ENCODE measurements at regions not wholly inside any gene's neighbourhood (a gene's known extent, or its start where the extent isn't known, plus 50 kb on each side); places are given as distances from the start of the nearest gene placed in this dataset.

DNA sequence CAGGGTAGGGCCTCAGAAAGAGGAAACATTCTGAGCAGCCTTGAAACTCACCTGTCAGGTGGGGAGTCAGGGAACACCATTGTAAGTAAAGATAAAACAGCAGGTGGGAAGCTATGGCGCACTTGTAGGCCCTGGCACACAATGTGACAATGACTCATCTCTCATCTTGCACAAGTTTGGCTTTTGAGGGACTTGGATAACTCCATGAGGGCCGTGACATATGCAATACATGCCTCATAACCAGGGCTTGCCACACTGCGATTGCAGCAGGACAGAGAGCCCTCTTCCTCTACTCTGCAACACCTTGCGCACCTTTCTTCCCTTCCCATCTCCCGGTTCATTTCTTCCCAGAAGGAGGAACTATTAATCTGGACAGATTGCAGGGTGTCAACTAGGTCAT lies 144.9 kb downstream of the CEP120 start:
- Histone ChIP-seq H3K4me2 (ENCODE audit: control insufficient read depth, insufficient read depth) (no peak overlapping the region), H3K27me3 (replicated peaks in 1 of 2; ENCODE audit: control insufficient read depth in 2 of 2, insufficient read depth in 2 of 2, low read length in 1 of 2) (no peaks in the 10 kb centered on the region; a peak in 1 of 4 replicates), H4K20me1 (ENCODE audit: control insufficient read depth, insufficient read depth) (no peaks in the 10 kb centered on the region; the same call in 1 of the 2 replicates), H3K36me3 (ENCODE audit: control insufficient read depth in 2 of 2, insufficient read depth in 2 of 2, low read length in 1 of 2) (no peaks in the 10 kb centered on the region), H3K4me1 (ENCODE audit: control insufficient read depth, insufficient read depth, low read length) (no peaks in the 10 kb centered on the region), H3K9me3 (replicated peaks; ENCODE audit: control insufficient read depth, insufficient read depth, low read length) (no peaks in the 10 kb centered on the region), H2AFZ (ENCODE audit: control insufficient read depth, low read depth, low read length) (no peak overlapping the region), H3K27ac (ENCODE audit: control insufficient read depth, insufficient read depth) (no peak overlapping the region), H3K4me3 (no peak overlapping the region), H3K9ac (ENCODE audit: control insufficient read depth, insufficient read depth, low read length) (no peak overlapping the region), H3K79me2 (ENCODE audit: control insufficient read depth, insufficient read depth, low read length) (no peaks in the 10 kb centered on the region)
- RAD21 ChIA-PET (ENCODE audit: unreplicated experiment), result no interaction called here
- TF ChIP-seq, protein P1, sequence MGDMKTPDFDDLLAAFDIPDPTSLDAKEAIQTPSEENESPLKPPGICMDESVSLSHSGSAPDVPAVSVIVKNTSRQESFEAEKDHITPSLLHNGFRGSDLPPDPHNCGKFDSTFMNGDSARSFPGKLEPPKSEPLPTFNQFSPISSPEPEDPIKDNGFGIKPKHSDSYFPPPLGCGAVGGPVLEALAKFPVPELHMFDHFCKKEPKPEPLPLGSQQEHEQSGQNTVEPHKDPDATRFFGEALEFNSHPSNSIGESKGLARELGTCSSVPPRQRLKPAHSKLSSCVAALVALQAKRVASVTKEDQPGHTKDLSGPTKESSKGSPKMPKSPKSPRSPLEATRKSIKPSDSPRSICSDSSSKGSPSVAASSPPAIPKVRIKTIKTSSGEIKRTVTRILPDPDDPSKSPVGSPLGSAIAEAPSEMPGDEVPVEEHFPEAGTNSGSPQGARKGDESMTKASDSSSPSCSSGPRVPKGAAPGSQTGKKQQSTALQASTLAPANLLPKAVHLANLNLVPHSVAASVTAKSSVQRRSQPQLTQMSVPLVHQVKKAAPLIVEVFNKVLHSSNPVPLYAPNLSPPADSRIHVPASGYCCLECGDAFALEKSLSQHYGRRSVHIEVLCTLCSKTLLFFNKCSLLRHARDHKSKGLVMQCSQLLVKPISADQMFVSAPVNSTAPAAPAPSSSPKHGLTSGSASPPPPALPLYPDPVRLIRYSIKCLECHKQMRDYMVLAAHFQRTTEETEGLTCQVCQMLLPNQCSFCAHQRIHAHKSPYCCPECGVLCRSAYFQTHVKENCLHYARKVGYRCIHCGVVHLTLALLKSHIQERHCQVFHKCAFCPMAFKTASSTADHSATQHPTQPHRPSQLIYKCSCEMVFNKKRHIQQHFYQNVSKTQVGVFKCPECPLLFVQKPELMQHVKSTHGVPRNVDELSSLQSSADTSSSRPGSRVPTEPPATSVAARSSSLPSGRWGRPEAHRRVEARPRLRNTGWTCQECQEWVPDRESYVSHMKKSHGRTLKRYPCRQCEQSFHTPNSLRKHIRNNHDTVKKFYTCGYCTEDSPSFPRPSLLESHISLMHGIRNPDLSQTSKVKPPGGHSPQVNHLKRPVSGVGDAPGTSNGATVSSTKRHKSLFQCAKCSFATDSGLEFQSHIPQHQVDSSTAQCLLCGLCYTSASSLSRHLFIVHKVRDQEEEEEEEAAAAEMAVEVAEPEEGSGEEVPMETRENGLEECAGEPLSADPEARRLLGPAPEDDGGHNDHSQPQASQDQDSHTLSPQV (IDR thresholded peaks at IDR 0.05), result no peak
- TF ChIP-seq MEF2A (IDR thresholded peaks at IDR 0.05; ENCODE audit: insufficient read depth, low read depth, low read length), result no peak
- no peak for ATAC-seq
- intact Hi-C loops (cut with micrococcal nuclease; ENCODE audit: unreplicated experiment), result no loop called here
- no peak for DNase-seq (ENCODE audit: low read depth, low spot score)
- WGBS (ENCODE audit: insufficient coverage, insufficient replicate concordance, low lambda C conversion rate, missing lambda C conversion rate), result 64% methylated on average over 5 of the region's 5 CpGs
- CTCF ChIA-PET, result no interaction called here
- no TSS peak for BruUV-seq (replicated peaks)
- POLR2A ChIA-PET, result no interaction called here
- SMC1A ChIA-PET (ENCODE audit: uncharacterized antibody, unreplicated experiment), result no interaction called here
- no peak for FAIRE-seq
- in situ Hi-C loops (cut with MboI), result no loop called here

DNA sequence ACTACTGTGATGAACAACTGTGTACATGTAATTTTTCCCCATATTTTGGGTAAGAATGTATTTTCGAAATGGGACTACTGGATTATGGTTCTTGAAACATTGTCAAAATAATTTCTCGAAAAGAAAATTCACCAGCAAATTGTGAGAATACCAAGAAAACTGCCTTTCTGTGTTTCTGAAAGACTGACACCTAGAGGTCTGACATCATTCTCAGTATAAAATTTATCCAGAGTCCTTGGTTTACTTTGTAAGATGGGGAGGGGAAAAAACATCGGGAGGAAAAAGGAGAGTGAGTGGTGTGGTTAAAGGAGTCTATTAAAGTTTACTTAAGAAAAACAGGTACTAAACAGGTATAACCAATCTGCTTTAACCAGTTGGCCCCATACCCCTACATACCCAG lies 149.2 kb downstream of the CEP120 start:
- BruUV-seq (replicated peaks), result no TSS peak
- FAIRE-seq (no peak), DNase-seq (ENCODE audit: low read depth, low spot score) (no peak), ATAC-seq (no peak)
- ChIA-PET POLR2A (no interaction called here), CTCF (no interaction called here), SMC1A (ENCODE audit: uncharacterized antibody, unreplicated experiment) (no interaction called here), RAD21 (ENCODE audit: unreplicated experiment) (no interaction called here)
- H3K36me3 ChIP-seq (ENCODE audit: control insufficient read depth in 2 of 2, insufficient read depth in 2 of 2, low read length in 1 of 2), result no peaks in the 10 kb centered on the region
- no peaks in the 10 kb centered on the region for H3K9me3 ChIP-seq (replicated peaks; ENCODE audit: control insufficient read depth, insufficient read depth, low read length)
- H3K4me1 ChIP-seq (ENCODE audit: control insufficient read depth, insufficient read depth, low read length), result no peaks in the 10 kb centered on the region
- no peaks in the 10 kb centered on the region; a peak in 1 of 4 replicates for H3K27me3 ChIP-seq (replicated peaks in 1 of 2; ENCODE audit: control insufficient read depth in 2 of 2, insufficient read depth in 2 of 2, low read length in 1 of 2)
- no peaks in the 10 kb centered on the region; the same call in 1 of the 2 replicates for H4K20me1 ChIP-seq (ENCODE audit: control insufficient read depth, insufficient read depth)
- no peak overlapping the region for H3K4me3 ChIP-seq
- no peak overlapping the region for H2AFZ ChIP-seq (ENCODE audit: control insufficient read depth, low read depth, low read length)
- no peak overlapping the region for H3K4me2 ChIP-seq (ENCODE audit: control insufficient read depth, insufficient read depth)
- intact Hi-C loops (cut with micrococcal nuclease; ENCODE audit: unreplicated experiment) (no loop called here), in situ Hi-C loops (cut with MboI) (no loop called here)
- no peak overlapping the region for H3K9ac ChIP-seq (ENCODE audit: control insufficient read depth, insufficient read depth, low read length)
- 62% methylated on average over 3 of the region's 3 CpGs for WGBS (ENCODE audit: insufficient coverage, insufficient replicate concordance, low lambda C conversion rate, missing lambda C conversion rate)
- H3K79me2 ChIP-seq (ENCODE audit: control insufficient read depth, insufficient read depth, low read length), result no peaks in the 10 kb centered on the region
- no peak overlapping the region for H3K27ac ChIP-seq (ENCODE audit: control insufficient read depth, insufficient read depth)
- no peak for TF ChIP-seq CREB1 (IDR thresholded peaks at IDR 0.05; ENCODE audit: low read depth)
- TF ChIP-seq ASH2L (IDR thresholded peaks at IDR 0.05; ENCODE audit: borderline replicate concordance, low read depth), result no peak
- TF ChIP-seq, protein P2, sequence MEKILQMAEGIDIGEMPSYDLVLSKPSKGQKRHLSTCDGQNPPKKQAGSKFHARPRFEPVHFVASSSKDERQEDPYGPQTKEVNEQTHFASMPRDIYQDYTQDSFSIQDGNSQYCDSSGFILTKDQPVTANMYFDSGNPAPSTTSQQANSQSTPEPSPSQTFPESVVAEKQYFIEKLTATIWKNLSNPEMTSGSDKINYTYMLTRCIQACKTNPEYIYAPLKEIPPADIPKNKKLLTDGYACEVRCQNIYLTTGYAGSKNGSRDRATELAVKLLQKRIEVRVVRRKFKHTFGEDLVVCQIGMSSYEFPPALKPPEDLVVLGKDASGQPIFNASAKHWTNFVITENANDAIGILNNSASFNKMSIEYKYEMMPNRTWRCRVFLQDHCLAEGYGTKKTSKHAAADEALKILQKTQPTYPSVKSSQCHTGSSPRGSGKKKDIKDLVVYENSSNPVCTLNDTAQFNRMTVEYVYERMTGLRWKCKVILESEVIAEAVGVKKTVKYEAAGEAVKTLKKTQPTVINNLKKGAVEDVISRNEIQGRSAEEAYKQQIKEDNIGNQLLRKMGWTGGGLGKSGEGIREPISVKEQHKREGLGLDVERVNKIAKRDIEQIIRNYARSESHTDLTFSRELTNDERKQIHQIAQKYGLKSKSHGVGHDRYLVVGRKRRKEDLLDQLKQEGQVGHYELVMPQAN (conservative IDR thresholded peaks at IDR 0.05), result no peak
- TF ChIP-seq RUNX3 (IDR thresholded peaks at IDR 0.05; ENCODE audit: low read length), result no peak
- no peak for TF ChIP-seq BACH1 (IDR thresholded peaks at IDR 0.05; ENCODE audit: borderline replicate concordance)
- TF ChIP-seq NFIC (IDR thresholded peaks at IDR 0.05; ENCODE audit: low read depth, low read length), result no peak
- no peak for TF ChIP-seq POLR2AphosphoS2 (IDR thresholded peaks at IDR 0.05; ENCODE audit: low read depth, low read length)
- no peak for TF ChIP-seq SREBF1 (IDR thresholded peaks at IDR 0.05; ENCODE audit: low read length)
- TF ChIP-seq RFX5 (IDR thresholded peaks at IDR 0.05; ENCODE audit: low read depth, low read length), result no peak

All from GM12878 (cell line).